GM21447 (cell line): ENCODE measurements at regions not wholly inside any gene's neighbourhood (a gene's known extent, or its start where the extent isn't known, plus 50 kb on each side); places are given as distances from the start of the nearest gene placed in this dataset.

Experiments used
- ATAC-seq: cut with Tn5 transposase; IDR thresholded peaks from one replicate; pipeline ENCODE4 v1.9.1; 2021; ENCODE audit not compliant: unreplicated experiment

GRCh38 chr12:108029051-108029835 lies 99.8 kb upstream of the WSCD2 start:
- no peak for ATAC-seq

- ATAC-seq = no peak
Measured at GRCh38 chr12:108033090-108033489, 96.0 kb upstream of the WSCD2 start.

- no peak for ATAC-seq
Measured at GRCh38 chr12:108035372-108035771, 93.7 kb upstream of the WSCD2 start.

- ATAC-seq = no peak
Measured at GRCh38 chr12:108037960-108038359, 91.1 kb upstream of the WSCD2 start.

- no peak for ATAC-seq
Measured at GRCh38 chr12:108039794-108040193, 89.3 kb upstream of the WSCD2 start.

GRCh38 chr12:108040947-108041346 lies 88.1 kb upstream of the WSCD2 start:
- ATAC-seq = no peak

GRCh38 chr12:108043286-108043685 lies 85.8 kb upstream of the WSCD2 start:
- ATAC-seq = no peak

GRCh38 chr12:108043750-108044533 lies 85.1 kb upstream of the WSCD2 start:
- ATAC-seq = no peak

- no peak for ATAC-seq
Measured at GRCh38 chr12:108046135-108046534, 83.0 kb upstream of the WSCD2 start.

GRCh38 chr12:108046650-108047049 lies 82.4 kb upstream of the WSCD2 start:
- ATAC-seq = no peak

GRCh38 chr12:108047071-108047550 lies 82.0 kb upstream of the WSCD2 start:
- ATAC-seq = no peak

- no peak for ATAC-seq
Measured at GRCh38 chr12:108048686-108049085, 80.4 kb upstream of the WSCD2 start.

GRCh38 chr12:108050696-108051095 lies 78.4 kb upstream of the WSCD2 start:
- ATAC-seq = no peak

GRCh38 chr12:108052260-108052659 lies 76.8 kb upstream of the WSCD2 start:
- no peak for ATAC-seq

- no peak for ATAC-seq
Measured at GRCh38 chr12:108053512-108053911, 75.6 kb upstream of the WSCD2 start.

GRCh38 chr12:108054496-108054895 lies 74.6 kb upstream of the WSCD2 start:
- no peak for ATAC-seq

- ATAC-seq = no peak
Measured at GRCh38 chr12:108055141-108055540, 73.9 kb upstream of the WSCD2 start.

- ATAC-seq = no peak
Measured at GRCh38 chr12:108060067-108060466, 69.0 kb upstream of the WSCD2 start.

GRCh38 chr12:108060903-108061302 lies 68.2 kb upstream of the WSCD2 start:
- no peak for ATAC-seq

- ATAC-seq = no peak
Measured at GRCh38 chr12:108063192-108063591, 65.9 kb upstream of the WSCD2 start.

- no peak for ATAC-seq
Measured at GRCh38 chr12:108065069-108065468, 64.0 kb upstream of the WSCD2 start.
